Lower leg skin (tissue), 3 donors: ENCODE measurements at regions not wholly inside any gene's neighbourhood (a gene's known extent, or its start where the extent isn't known, plus 50 kb on each side); places are given as distances from the start of the nearest gene placed in this dataset.

Experiments used
- CTCF ChIP-seq, 3 donors: fragments of 450-650 bp; IDR thresholded peaks; one replicate each; pipeline ENCODE4 v1.5.1; 2016; ENCODE audit warnings: antibody characterized with exemption in 3 of 3, mild to moderate bottlenecking in 3 of 3, moderate library complexity in 2 of 3
- POLR2A ChIP-seq, 2 donors: fragments of 450-650 bp; IDR thresholded peaks; one replicate each; pipeline ENCODE4 v1.6.1; 2016 to 2017; ENCODE audit warnings: antibody characterized with exemption in 2 of 2, mild to moderate bottlenecking in 1 of 2, moderate library complexity in 1 of 2

DNA sequence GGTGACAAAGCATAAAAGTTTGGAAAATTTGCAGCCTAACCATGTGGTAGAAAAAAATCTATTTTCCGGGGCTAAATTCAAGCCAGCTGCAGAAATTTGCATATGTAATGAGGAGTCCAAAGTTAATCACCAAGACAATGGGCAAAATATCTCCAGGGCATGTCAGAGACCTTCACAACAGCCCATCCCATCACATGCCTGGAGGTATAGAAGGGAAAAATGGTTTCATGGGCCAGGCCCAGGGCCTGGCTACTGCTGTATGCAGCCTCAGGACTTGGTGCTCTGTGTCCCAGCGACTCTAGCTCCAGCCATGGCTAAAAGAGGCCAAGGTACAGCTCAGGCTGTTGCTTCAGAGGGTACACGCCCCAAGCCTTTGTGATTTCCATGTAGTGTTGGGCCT lies 655.8 kb upstream of the MGAT4C start:
- TF ChIP-seq POLR2A (IDR thresholded peaks at IDR 0.05): no peak
- no peak for TF ChIP-seq CTCF (IDR thresholded peaks at IDR 0.05)
